Panc1 (cell line): ENCODE measurements at regions not wholly inside any gene's neighbourhood (a gene's known extent, or its start where the extent isn't known, plus 50 kb on each side); places are given as distances from the start of the nearest gene placed in this dataset.

Experiments
- CTCF ChIP-seq: fragments of 450-650 bp; IDR thresholded peaks from 2 replicates; pipeline ENCODE4 v1.5.1; 2017; ENCODE audit warnings: mild to moderate bottlenecking
- POLR2AphosphoS5 ChIP-seq: IDR thresholded peaks from 2 replicates; pipeline ENCODE4 v1.6.1; 2012; ENCODE audit warnings: mild to moderate bottlenecking, low read depth, low read length, moderate library complexity
- REST ChIP-seq, 2 experiments: IDR thresholded peaks; 2 replicates each; pipeline ENCODE4 v1.6.1; 2011 to 2012; ENCODE audit warnings: low read depth in 2 of 2, control low read depth in 1 of 2, low read length in 1 of 2, mild to moderate bottlenecking in 1 of 2, moderate library complexity in 1 of 2; ENCODE audit not compliant: insufficient read depth in 1 of 2

DNA sequence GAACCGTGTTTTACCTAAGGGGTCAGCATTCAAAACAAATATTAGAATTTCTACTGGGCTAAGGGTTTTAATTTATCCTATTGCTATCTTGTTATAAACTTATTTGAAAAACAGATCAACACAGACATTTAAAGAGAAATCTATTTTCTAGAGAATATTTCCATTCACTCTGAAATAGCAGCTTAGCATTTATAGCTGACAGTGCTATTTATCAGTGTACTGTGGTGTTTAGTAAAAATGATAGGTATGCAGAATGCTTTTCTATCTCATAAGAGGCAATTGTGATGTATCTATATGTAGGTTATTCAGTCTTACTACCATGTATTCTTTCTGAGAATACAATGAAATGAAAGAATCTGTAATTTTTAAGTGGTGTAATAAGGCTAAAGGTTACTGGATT is 1077.4 kb downstream of the REEP3 start:
- TF ChIP-seq POLR2AphosphoS5 = no peak
- TF ChIP-seq CTCF = no peak
- no peak for TF ChIP-seq REST (IDR thresholded peaks at IDR 0.05; ENCODE audit: insufficient read depth in 1 of 2, low read depth in 2 of 2, low read length in 1 of 2)
